DOHH2 (cell line): ENCODE measurements at regions not wholly inside any gene's neighbourhood (a gene's known extent, or its start where the extent isn't known, plus 50 kb on each side); places are given as distances from the start of the nearest gene placed in this dataset.

Experiments
- H3F3A ChIP-seq: fragments of 200-600 bp; sonication (generic), shearing (Covaris generic); 2 replicates; pipeline ENCODE4 v1.6.0; 2016; ENCODE audit warnings: antibody characterized with exemption, mild to moderate bottlenecking; ENCODE audit not compliant: control insufficient read depth, insufficient read depth
- H3K27ac ChIP-seq: fragments of 200-600 bp; sonication (generic); 2 replicates; pipeline ENCODE4 v1.5.1; 2014; ENCODE audit warnings: low read depth, mild to moderate bottlenecking, low read length, moderate library complexity
- H3K27me3 ChIP-seq: fragments of 200-600 bp; sonication (generic); 2 replicates; pipeline ENCODE4 v1.6.1; 2014; ENCODE audit warnings: mild to moderate bottlenecking, low read length, mixed read lengths; ENCODE audit not compliant: control insufficient read depth
- H3K36me3 ChIP-seq: fragments of 200-600 bp; sonication (generic); 2 replicates; pipeline ENCODE4 v1.6.1; 2014; ENCODE audit warnings: mild to moderate bottlenecking, low read length, moderate library complexity, mixed read lengths; ENCODE audit not compliant: control insufficient read depth
- H3K4me1 ChIP-seq: fragments of 200-600 bp; sonication (generic); 2 replicates; pipeline ENCODE4 v1.6.1; 2014; ENCODE audit warnings: mild to moderate bottlenecking, low read length, mixed read lengths; ENCODE audit not compliant: control insufficient read depth
- H3K4me2 ChIP-seq: fragments of 200-600 bp; sonication (generic); 2 replicates; pipeline ENCODE4 v1.6.0; 2014; ENCODE audit warnings: mild to moderate bottlenecking, low read length, moderate library complexity
- H3K4me3 ChIP-seq: fragments of 200-600 bp; sonication (generic); 2 replicates; pipeline ENCODE4 v1.5.1; 2014; ENCODE audit warnings: mild to moderate bottlenecking, low read length, mixed read lengths
- H3K79me2 ChIP-seq: fragments of 200-600 bp; sonication (generic); 2 replicates; pipeline ENCODE4 v1.6.1; 2014; ENCODE audit warnings: mild to moderate bottlenecking, low read length, mixed read lengths; ENCODE audit not compliant: control insufficient read depth
- H3K9me2 ChIP-seq: fragments of 200-600 bp; sonication (generic); replicated peaks from 2 replicates; pipeline ENCODE4 v1.6.1; 2014; ENCODE audit warnings: mild to moderate bottlenecking, low read length, mixed read lengths; ENCODE audit not compliant: control insufficient read depth
- H3K9me3 ChIP-seq: fragments of 200-600 bp; sonication (generic); 2 replicates; pipeline ENCODE4 v1.6.1; 2014; ENCODE audit warnings: antibody characterized with exemption, low read length, mixed read lengths; ENCODE audit not compliant: control insufficient read depth, insufficient read depth
- H4K20me1 ChIP-seq: fragments of 200-600 bp; sonication (generic); 2 replicates; pipeline ENCODE4 v1.6.0; 2014; ENCODE audit warnings: low read depth, mild to moderate bottlenecking, antibody characterized with exemption, low read length, moderate library complexity; ENCODE audit not compliant: control insufficient read depth, insufficient read depth
- EZH2phosphoT487 ChIP-seq: fragments of 200-600 bp; sonication (generic); IDR thresholded peaks from 2 replicates; pipeline ENCODE4 v1.6.1; 2017; ENCODE audit warnings: borderline replicate concordance, mild to moderate bottlenecking, antibody characterized with exemption, low read length, moderate library complexity, mixed read lengths
- TF ChIP-seq, protein P1 (sequence below): fragments of 200-600 bp; sonication (generic); IDR thresholded peaks from one replicate; pipeline ENCODE4 v1.5.1; 2014; ENCODE audit warnings: antibody characterized with exemption, mild to moderate bottlenecking, low read depth, low read length; ENCODE audit not compliant: poor library complexity, severe bottlenecking

- no peaks in the 10 kb centered on the region for H3K36me3 ChIP-seq
These were observed 95.0 kb upstream of the OTX2 start for GRCh38 chr14:56905282-56905681.

GRCh38 chr14:56903304-56903969 lies 93.2 kb upstream of the OTX2 start:
- Histone ChIP-seq H3K27ac (no peak overlapping the region), H3K36me3 (no peaks in the 10 kb centered on the region), H3K27me3 (no peaks in the 10 kb centered on the region; the same call in 1 of the 2 replicates), H3K9me3 (no peaks in the 10 kb centered on the region), H4K20me1 (no peaks in the 10 kb centered on the region), H3K4me3 (no peak overlapping the region), H3K4me2 (no peak overlapping the region), H3K79me2 (no peaks in the 10 kb centered on the region), H3F3A (no peaks in the 10 kb centered on the region), H3K4me1 (no peaks in the 10 kb centered on the region), H3K9me2 (no peaks in the 10 kb centered on the region)
- TF ChIP-seq EZH2phosphoT487 = no peak
- TF ChIP-seq, protein P1, sequence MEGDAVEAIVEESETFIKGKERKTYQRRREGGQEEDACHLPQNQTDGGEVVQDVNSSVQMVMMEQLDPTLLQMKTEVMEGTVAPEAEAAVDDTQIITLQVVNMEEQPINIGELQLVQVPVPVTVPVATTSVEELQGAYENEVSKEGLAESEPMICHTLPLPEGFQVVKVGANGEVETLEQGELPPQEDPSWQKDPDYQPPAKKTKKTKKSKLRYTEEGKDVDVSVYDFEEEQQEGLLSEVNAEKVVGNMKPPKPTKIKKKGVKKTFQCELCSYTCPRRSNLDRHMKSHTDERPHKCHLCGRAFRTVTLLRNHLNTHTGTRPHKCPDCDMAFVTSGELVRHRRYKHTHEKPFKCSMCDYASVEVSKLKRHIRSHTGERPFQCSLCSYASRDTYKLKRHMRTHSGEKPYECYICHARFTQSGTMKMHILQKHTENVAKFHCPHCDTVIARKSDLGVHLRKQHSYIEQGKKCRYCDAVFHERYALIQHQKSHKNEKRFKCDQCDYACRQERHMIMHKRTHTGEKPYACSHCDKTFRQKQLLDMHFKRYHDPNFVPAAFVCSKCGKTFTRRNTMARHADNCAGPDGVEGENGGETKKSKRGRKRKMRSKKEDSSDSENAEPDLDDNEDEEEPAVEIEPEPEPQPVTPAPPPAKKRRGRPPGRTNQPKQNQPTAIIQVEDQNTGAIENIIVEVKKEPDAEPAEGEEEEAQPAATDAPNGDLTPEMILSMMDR = no peak

More at GRCh38 chr14:56905282-56905681, 95.0 kb upstream of the OTX2 start:
- Histone ChIP-seq H3K9me2 (no peaks in the 10 kb centered on the region), H3F3A (no peaks in the 10 kb centered on the region), H3K4me1 (no peaks in the 10 kb centered on the region), H3K4me3 (no peak overlapping the region), H3K79me2 (no peaks in the 10 kb centered on the region), H3K9me3 (no peaks in the 10 kb centered on the region), H3K27me3 (no peaks in the 10 kb centered on the region), H4K20me1 (no peaks in the 10 kb centered on the region), H3K27ac (no peak overlapping the region), H3K4me2 (no peak overlapping the region)
- TF ChIP-seq EZH2phosphoT487 = no peak
- TF ChIP-seq, protein P1 = no peak

DNA sequence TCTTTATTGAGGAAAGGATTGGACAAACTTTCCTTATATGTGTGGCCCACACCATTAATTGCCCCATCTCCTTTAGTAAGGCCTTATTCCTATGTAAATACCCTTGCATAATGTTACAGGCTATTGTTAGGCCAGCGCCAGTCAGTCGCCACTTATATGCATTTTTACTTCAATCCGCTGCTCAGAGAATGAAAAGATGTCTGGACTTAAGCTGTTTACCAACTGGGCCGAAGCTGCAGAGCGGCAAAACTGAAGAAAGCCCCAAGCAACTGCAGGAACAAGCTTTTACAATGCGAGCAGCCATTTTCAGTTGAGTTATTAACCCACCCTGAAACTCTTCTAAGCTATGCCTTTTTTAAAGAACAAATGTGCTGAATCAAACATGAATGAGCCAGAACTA lies 92.1 kb upstream of the OTX2 start:
- Histone ChIP-seq H3K9me2 (no peaks in the 10 kb centered on the region), H3K27ac (no peak overlapping the region), H3K9me3 (no peaks in the 10 kb centered on the region), H4K20me1 (no peaks in the 10 kb centered on the region), H3K79me2 (no peaks in the 10 kb centered on the region), H3K4me2 (no peak overlapping the region), H3K36me3 (no peaks in the 10 kb centered on the region), H3K27me3 (no peaks in the 10 kb centered on the region; the same call in 1 of the 2 replicates), H3K4me1 (no peaks in the 10 kb centered on the region), H3F3A (no peaks in the 10 kb centered on the region), H3K4me3 (no peak overlapping the region)
- TF ChIP-seq, protein P1 = no peak
- TF ChIP-seq EZH2phosphoT487 = no peak
